Fibroblast of mammary gland (primary cell): ENCODE measurements at regions not wholly inside any gene's neighbourhood (a gene's known extent, or its start where the extent isn't known, plus 50 kb on each side); places are given as distances from the start of the nearest gene placed in this dataset.

Experiments
- DNase-seq: peaks from one replicate; pipeline ENCODE4 v3.0.0-alpha.2; 2010; ENCODE audit warnings: low read depth
- H3K4me3 ChIP-seq: 2 replicates; pipeline ENCODE4 v1.5.1; 2011; ENCODE audit warnings: low read depth, mild to moderate bottlenecking, low read length, moderate library complexity; ENCODE audit not compliant: control insufficient read depth
- CTCF ChIP-seq: conservative IDR thresholded peaks from 2 replicates; pipeline ENCODE4 v1.5.1; 2011; ENCODE audit warnings: low read depth, low read length, inconsistent platforms; ENCODE audit not compliant: control insufficient read depth, insufficient read depth

DNA sequence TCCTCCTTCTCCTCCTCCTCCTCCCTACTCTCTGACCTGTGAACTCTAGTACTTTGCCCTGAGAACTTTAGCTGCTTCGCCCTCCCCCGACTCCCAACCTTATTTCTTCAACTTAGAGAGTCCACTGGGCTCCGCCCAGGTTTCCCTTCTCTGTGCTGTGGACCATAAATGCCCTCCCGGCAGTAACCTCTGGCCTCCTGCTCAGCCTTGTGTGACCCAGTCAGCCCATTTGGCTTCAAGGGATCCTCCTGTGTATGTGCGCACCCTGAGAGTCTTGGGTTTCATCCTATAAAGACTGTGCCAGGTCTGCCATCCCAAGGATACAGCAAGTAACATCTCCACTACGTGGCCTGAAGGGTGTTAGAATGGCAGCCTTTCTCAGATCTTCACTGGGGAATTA lies 275.6 kb upstream of the C16orf82 start:
- DNase-seq: no peak
- H3K4me3 ChIP-seq: no peak overlapping the region
- no peak for TF ChIP-seq CTCF

GRCh38 chr16:26795184-26795583 lies 271.5 kb upstream of the C16orf82 start:
- TF ChIP-seq CTCF: no peak
- no peak overlapping the region for H3K4me3 ChIP-seq
- DNase-seq: no peak

- DNase-seq: no peak
- TF ChIP-seq CTCF: no peak
- H3K4me3 ChIP-seq: no peak overlapping the region
Observed at GRCh38 chr16:26801628-26802027, 265.1 kb upstream of the C16orf82 start.

DNA sequence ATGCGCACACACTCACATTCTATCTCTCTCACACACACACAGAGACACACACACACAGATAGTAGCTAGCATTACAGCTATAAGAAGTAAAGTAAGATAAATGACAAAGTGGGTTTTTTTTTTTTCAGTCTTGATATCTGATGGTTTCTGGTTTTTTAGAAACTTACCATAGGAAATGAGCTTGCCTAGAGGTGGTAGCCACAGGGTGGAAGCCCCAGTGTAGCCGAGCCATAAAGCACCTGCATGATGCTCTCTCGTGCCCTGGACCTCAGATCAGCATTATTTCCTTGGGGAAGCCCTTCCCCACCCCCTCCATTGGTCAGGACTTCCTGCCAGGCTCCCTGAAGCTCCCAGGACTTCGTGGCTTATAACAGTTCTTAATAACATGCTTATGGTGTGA lies 264.3 kb upstream of the C16orf82 start:
- no peak for DNase-seq
- H3K4me3 ChIP-seq: no peak overlapping the region
- no peak for TF ChIP-seq CTCF

DNA sequence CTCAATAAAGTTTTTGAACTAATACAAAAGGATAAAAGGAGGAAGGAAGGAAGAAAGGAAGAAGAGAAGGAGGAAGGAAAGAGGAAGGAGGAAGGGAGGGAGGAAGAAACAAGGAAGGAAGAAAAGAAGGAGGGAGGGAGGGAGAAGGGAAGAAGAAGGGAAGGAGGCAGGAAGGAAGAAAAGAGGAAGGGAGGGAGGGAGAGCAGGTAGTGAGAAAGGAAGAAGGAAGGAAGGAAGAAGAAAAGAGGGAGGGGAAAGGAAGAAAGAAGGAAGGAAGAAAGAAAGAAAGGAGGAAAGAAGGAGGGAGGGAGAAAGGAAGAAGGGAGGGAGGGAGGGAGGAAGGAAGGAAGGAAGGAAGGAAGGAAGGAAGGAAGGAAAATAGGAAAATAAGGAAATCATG lies 263.8 kb upstream of the C16orf82 start:
- no peak for TF ChIP-seq CTCF
- H3K4me3 ChIP-seq: no peak overlapping the region
- DNase-seq: no peak

DNA sequence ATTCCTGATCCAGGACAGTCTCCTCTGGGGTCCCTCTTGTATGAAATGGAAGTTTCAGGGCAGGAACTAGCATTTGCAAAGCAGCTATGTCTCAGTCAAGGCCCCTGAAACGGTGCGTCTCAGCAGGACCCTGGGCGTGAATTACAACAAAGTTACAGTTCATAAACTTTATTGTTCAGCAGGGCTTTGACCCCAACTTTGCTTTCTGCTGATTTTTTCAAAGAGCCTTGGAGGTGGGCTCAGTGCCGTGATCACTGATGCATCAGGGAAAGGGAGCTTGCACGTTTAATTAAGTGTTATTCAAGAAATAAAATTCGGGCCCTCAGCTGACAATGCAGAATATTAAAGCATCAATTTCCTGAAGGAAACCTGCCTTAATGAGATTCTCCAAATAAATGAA lies 260.1 kb upstream of the C16orf82 start:
- TF ChIP-seq CTCF: no peak
- H3K4me3 ChIP-seq: no peak overlapping the region

DNA sequence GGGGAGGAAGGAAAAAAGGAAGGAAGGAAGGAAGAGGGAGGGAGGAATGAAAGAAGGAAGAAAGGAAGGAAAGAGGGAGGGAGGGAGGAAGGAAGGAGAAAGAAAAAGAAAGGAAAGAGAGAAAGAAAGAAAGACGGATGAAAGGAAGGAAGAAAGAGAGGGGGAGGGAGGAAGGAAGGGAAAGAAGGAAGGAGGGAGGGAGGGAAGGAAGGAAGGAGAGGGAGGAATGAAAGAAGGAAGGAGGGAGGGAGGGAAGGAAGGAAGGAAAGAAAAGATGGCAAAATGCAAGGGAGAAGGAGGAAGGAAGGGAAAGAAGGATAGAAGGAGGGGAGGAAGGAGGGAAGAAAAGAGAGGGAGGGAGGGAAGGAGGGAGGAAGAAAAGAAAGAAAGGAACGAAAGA lies 257.3 kb upstream of the C16orf82 start:
- no peak for DNase-seq
- TF ChIP-seq CTCF: no peak
- H3K4me3 ChIP-seq: no peak overlapping the region

More for the DNA sequence above, 260.1 kb upstream of the C16orf82 start:
- DNase-seq: no peak
